Type B pancreatic cell (in vitro differentiated cells): ENCODE measurements at regions not wholly inside any gene's neighbourhood (a gene's known extent, or its start where the extent isn't known, plus 50 kb on each side); places are given as distances from the start of the nearest gene placed in this dataset.
"Not testable (repeated sequence)": the region's sequence is repeated elsewhere in the genome, so short reads cannot be mapped to it uniquely, and the experiment has no call there.

Experiments used
- DNase-seq: peaks from one replicate; pipeline ENCODE4 v3.0.0; 2021; ENCODE audit warnings: mixed read lengths; ENCODE audit not compliant: unreplicated experiment; ENCODE audit errors: extremely low spot score
- H3K27ac Mint-ChIP-seq: 2 replicates; pipeline ENCODE4 v1.8.0; 2021; ENCODE audit warnings: mild to moderate bottlenecking, mixed read lengths
- H3K27me3 Mint-ChIP-seq: 2 replicates; pipeline ENCODE4 v1.8.0; 2021; ENCODE audit warnings: mixed read lengths
- H3K36me3 Mint-ChIP-seq: 2 replicates; pipeline ENCODE4 v1.8.0; 2021; ENCODE audit warnings: mixed read lengths
- H3K4me1 Mint-ChIP-seq: one replicate; pipeline ENCODE4 v1.8.0; 2021; ENCODE audit warnings: mixed read lengths; ENCODE audit not compliant: unreplicated experiment
- H3K4me3 Mint-ChIP-seq: 2 replicates; pipeline ENCODE4 v1.8.0; 2021; ENCODE audit warnings: mild to moderate bottlenecking, mixed read lengths
- H3K9me3 Mint-ChIP-seq: 2 replicates; pipeline ENCODE4 v1.8.0; 2021; ENCODE audit warnings: mixed read lengths
- TF ChIP-seq, protein P1 (sequence below): fragments of 200-600 bp; sonication (generic); conservative IDR thresholded peaks from 2 replicates; pipeline ENCODE4 v1.5.0; 2021; ENCODE audit warnings: antibody characterized with exemption, mild to moderate bottlenecking

GRCh38 chr4:160426233-160426632 lies 1323.4 kb downstream of the RAPGEF2 start:
- no peaks in the 10 kb centered on the region for H3K27me3 Mint-ChIP-seq

DNA sequence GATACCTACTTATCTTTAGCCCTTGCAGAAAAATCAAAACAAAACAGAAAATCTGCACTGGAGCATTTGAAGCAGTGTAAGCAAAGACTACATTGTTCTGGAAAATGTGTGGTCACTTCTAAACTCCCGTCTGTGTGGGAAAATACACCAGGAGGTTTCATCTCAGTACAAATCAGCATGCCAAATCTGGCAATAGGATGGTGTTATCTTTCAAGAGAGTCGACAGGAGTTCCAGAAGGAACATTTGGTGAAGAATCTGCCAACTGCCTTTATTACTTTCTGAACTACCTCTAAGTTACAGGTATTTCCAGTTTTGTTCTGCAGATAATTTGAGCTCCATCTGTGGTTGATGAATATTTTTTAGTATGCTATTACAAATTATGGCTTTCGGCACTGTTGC lies 1348.0 kb downstream of the RAPGEF2 start:
- Mint-ChIP-seq H3K36me3 (no peaks in the 10 kb centered on the region), H3K27ac (no peak overlapping the region), H3K27me3 (no peaks in the 10 kb centered on the region), H3K9me3 (peaks cover 4% of the 10 kb centered on the region), H3K4me1 (no peaks in the 10 kb centered on the region), H3K4me3 (no peak overlapping the region)
- no peak for DNase-seq
- TF ChIP-seq, protein P1, sequence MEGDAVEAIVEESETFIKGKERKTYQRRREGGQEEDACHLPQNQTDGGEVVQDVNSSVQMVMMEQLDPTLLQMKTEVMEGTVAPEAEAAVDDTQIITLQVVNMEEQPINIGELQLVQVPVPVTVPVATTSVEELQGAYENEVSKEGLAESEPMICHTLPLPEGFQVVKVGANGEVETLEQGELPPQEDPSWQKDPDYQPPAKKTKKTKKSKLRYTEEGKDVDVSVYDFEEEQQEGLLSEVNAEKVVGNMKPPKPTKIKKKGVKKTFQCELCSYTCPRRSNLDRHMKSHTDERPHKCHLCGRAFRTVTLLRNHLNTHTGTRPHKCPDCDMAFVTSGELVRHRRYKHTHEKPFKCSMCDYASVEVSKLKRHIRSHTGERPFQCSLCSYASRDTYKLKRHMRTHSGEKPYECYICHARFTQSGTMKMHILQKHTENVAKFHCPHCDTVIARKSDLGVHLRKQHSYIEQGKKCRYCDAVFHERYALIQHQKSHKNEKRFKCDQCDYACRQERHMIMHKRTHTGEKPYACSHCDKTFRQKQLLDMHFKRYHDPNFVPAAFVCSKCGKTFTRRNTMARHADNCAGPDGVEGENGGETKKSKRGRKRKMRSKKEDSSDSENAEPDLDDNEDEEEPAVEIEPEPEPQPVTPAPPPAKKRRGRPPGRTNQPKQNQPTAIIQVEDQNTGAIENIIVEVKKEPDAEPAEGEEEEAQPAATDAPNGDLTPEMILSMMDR = no peak

More at GRCh38 chr4:160426233-160426632, 1323.4 kb downstream of the RAPGEF2 start:
- Mint-ChIP-seq H3K27ac (no peak overlapping the region), H3K36me3 (no peaks in the 10 kb centered on the region), H3K4me3 (no peak overlapping the region), H3K4me1 (no peaks in the 10 kb centered on the region), H3K9me3 (no peaks in the 10 kb centered on the region)
- no peak for DNase-seq
- TF ChIP-seq, protein P1 = no peak

DNA sequence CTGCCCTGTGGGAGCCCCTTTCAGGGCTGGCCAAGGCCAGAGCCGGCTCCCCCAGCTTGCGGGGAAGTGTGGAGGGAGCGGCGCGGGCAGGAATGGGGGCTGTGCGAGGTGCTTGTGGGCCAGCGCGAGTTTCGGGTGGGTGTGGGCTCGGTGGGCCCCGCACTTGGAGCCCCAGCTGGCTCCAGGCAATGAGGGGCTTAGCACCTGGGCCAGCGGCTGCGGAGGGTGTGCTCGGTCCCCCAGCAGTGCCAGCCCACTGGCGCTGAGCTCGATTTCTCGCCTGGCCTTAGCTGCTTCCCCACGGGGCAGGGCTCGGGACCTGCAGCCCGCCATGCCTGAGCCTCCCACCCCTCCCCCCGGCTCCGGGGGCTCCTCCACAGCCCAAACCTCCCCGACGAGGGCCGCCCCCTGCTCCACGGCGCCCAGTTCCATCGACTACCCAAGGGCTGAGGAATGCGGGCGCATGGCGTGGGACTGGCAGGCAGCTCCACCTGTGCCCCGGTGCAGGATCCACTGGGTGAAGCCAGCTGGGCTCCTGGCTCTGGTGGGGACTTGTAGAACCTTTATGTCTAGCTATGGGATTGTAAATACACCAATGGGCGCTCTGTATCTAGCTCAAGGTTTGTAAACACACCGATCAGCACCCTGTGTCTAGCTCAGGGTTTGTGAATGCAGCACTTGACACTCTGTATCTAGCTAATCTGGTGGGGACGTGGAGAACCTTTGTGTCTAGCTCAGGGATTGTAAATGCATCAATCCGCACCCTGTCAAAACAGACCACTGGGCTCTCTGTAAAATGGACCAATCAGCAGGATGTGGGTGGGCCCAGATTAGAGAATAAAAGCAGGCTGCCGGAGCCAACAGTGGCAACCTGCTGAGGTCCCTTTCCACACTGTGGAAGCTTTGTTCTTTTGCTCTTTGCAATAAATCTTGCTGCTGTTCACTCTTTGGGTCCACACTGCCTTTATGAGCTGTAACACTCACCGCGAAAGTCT lies 1379.1 kb downstream of the RAPGEF2 start:
- H3K27me3 Mint-ChIP-seq, H3K36me3 Mint-ChIP-seq, DNase-seq, H3K27ac Mint-ChIP-seq, H3K4me3 Mint-ChIP-seq, H3K9me3 Mint-ChIP-seq, H3K4me1 Mint-ChIP-seq: not testable (repeated sequence)

GRCh38 chr4:160485071-160485687 lies 1382.3 kb downstream of the RAPGEF2 start:
- Mint-ChIP-seq H3K27me3 (no peaks in the 10 kb centered on the region), H3K27ac (no peak overlapping the region), H3K4me1 (no peaks in the 10 kb centered on the region), H3K9me3 (peaks cover 9% of the 10 kb centered on the region), H3K4me3 (no peak overlapping the region), H3K36me3 (no peaks in the 10 kb centered on the region)
- TF ChIP-seq, protein P1 = no peak
- DNase-seq = no peak

- H3K36me3 Mint-ChIP-seq = no peaks in the 10 kb centered on the region
- H3K4me3 Mint-ChIP-seq = no peak overlapping the region
- TF ChIP-seq, protein P1 = no peak
- DNase-seq = no peak
- H3K27me3 Mint-ChIP-seq = no peaks in the 10 kb centered on the region
- peaks cover 14% of the 10 kb centered on the region for H3K9me3 Mint-ChIP-seq
- H3K27ac Mint-ChIP-seq = no peak overlapping the region
- H3K4me1 Mint-ChIP-seq = no peaks in the 10 kb centered on the region
Measured at GRCh38 chr4:160492181-160492580, 1389.3 kb downstream of the RAPGEF2 start.

GRCh38 chr4:160493206-160493605 lies 1390.3 kb downstream of the RAPGEF2 start:
- TF ChIP-seq, protein P1 = no peak
- Mint-ChIP-seq H3K4me3 (no peak overlapping the region), H3K36me3 (no peaks in the 10 kb centered on the region), H3K27ac (no peak overlapping the region), H3K4me1 (no peaks in the 10 kb centered on the region), H3K27me3 (no peaks in the 10 kb centered on the region), H3K9me3 (peaks cover 9% of the 10 kb centered on the region)
- DNase-seq = no peak
